Astrocyte of the cerebellum (primary cell): ENCODE measurements at regions not wholly inside any gene's neighbourhood (a gene's known extent, or its start where the extent isn't known, plus 50 kb on each side); places are given as distances from the start of the nearest gene placed in this dataset.

Experiments used
- DNase-seq: peaks from one replicate; pipeline ENCODE4 v3.0.0-alpha.2; 2011; ENCODE audit warnings: low read depth
- H3K4me3 ChIP-seq: 2 replicates; pipeline ENCODE4 v1.5.1; 2011; ENCODE audit warnings: mild to moderate bottlenecking, low read depth, low read length, moderate library complexity
- in situ Hi-C: cut with HindIII; loops from 2 replicates; pipeline ENCODE4 v1.10.0; 2017; ENCODE audit warnings: low sequenced_read_pairs
- TF ChIP-seq, protein P1 (sequence below): IDR thresholded peaks from 2 replicates; pipeline ENCODE4 v1.5.1; 2012; ENCODE audit warnings: low read length, low read depth, moderate library complexity, mild to moderate bottlenecking; ENCODE audit errors: missing control alignments

DNA sequence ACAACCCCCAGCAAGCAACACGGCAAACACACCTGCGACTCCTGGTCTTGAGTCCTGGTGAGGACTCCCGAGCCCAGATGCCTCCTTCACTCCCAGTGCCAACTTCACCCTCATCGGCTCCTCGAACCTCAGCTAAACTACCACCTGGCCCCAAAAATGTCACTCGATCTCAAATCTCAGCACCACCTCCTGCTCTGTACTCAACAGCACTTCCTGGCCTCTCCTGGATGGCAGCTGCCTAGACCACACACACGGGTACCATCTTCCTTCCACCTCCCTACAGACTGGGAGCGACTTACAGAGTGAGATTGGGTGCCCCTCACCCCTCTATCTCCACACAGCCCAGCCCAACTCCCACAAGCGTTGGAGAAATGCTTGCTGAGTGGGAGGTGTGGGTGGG, 123.9 kb upstream of the MGMT start:
- in situ Hi-C loops, result no loop called here
- TF ChIP-seq, protein P1, sequence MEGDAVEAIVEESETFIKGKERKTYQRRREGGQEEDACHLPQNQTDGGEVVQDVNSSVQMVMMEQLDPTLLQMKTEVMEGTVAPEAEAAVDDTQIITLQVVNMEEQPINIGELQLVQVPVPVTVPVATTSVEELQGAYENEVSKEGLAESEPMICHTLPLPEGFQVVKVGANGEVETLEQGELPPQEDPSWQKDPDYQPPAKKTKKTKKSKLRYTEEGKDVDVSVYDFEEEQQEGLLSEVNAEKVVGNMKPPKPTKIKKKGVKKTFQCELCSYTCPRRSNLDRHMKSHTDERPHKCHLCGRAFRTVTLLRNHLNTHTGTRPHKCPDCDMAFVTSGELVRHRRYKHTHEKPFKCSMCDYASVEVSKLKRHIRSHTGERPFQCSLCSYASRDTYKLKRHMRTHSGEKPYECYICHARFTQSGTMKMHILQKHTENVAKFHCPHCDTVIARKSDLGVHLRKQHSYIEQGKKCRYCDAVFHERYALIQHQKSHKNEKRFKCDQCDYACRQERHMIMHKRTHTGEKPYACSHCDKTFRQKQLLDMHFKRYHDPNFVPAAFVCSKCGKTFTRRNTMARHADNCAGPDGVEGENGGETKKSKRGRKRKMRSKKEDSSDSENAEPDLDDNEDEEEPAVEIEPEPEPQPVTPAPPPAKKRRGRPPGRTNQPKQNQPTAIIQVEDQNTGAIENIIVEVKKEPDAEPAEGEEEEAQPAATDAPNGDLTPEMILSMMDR, result no peak
- no peak overlapping the region for H3K4me3 ChIP-seq
- no peak for DNase-seq

DNA sequence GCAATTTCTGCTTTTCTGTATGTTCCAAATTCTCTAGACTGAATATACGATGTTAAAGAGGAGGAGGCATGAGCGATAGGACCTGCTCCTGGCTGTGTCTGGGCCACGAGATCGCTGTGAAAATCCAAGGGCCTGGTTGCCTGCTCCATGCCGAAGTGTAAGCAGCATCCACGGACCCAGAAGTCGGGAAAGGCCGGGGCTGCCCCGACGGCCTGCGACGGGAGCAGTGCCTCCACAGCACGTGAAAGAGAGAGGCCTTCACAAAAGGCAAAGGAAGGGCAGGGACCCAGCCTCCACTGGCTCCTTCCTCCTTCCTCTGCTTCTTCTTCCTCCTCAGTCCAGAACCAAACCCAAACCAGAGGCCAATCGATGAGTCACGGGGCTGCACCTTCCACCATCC, 122.9 kb upstream of the MGMT start:
- DNase-seq, result no peak

DNA sequence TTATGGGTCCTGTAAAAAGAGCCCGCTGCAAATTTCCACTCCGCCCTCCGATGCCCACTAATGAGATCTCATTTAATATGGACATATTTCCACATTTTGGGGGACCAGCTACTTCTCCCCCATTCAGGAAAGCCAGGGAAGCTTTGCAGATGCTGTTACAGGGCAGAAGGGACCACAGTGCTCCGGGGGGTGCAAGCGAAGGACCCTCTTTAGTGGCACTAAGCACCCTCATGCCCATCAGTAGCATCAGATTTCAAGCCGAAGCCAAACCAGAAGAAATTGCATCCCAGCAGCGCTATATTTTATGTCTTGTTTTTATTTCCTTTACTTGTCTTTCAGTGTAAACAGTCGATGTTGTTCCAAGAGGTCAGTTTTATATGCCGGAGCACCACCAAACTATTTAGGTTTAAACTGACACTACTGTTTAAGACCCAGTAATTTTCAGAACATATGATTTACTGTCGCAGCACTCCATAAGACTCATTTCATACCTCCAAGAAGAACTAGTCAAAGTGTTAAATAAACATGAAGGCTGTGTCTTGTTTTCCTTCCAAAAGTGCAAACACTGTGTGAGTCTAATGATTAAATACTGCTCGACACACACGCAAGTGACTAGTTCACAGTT, 122.2 kb upstream of the MGMT start:
- TF ChIP-seq, protein P1, result no peak
- no peak for DNase-seq
- no peak overlapping the region for H3K4me3 ChIP-seq
- in situ Hi-C loops, result no loop called here

More for the DNA sequence above, 122.9 kb upstream of the MGMT start:
- H3K4me3 ChIP-seq, result no peak overlapping the region
- TF ChIP-seq, protein P1, result no peak
- in situ Hi-C loops, result no loop called here

DNA sequence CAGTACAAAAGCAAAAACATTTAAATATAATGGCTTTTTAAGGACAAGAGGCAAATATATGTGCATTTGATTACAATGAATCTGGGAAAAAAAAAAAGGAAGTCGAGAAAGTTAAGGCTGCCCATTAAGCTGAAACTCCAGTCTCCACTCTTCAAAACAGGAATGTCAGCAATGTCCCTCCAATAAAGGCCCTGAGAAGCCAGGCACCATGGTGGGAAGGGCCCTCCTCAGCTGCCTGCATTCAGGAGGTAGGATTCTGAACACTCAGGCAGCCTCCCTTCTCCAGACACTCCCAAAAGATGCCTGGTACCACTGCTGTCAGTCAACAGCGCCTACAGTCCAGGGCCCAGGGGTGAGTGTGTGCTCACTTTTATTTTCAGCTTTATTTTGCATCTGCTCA, 121.3 kb upstream of the MGMT start:
- no peak for DNase-seq
- TF ChIP-seq, protein P1, result no peak
- in situ Hi-C loops, result no loop called here
- H3K4me3 ChIP-seq, result no peak overlapping the region

DNA sequence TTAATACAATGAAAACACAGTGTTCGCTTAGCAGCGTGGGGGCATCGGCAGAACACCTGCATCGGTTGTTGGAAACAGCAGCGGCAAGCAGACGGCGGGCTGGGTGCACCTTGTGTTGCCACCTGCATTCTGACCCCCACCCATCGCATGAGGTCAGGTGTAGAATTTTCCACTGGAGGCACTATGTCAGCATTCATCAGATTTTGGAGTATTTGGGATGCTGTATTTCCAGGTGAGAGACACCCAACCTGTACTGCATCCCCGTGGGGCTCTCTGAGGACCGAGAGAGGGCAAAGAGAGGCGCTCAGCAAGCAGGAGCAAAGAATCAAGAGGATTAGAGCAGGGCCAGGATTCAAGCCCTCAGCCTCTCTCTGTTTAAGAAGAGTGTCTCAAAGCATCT, 116.4 kb upstream of the MGMT start:
- DNase-seq, result no peak
- H3K4me3 ChIP-seq, result no peak overlapping the region
- TF ChIP-seq, protein P1, result no peak
- in situ Hi-C loops, result no loop called here

DNA sequence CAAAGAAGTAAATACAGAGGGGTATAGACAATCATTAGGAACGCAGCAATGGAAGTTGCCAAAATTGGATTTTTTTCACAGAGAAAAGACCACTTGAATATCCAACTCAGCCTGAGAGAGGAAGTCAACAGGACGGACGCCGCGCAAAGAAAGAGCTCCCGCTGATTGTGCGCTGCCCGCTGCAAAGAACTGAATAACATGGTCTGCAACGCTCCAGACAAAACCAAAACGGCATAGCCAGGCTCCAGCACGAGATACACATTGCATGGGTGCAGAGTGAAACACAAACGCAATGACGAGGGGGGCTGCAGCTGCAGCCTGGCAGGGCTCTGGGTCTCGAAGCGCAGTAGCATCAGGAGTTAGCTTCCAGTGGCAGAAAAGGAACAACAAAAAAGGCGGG, 113.9 kb upstream of the MGMT start:
- H3K4me3 ChIP-seq, result no peak overlapping the region
- DNase-seq, result no peak
- TF ChIP-seq, protein P1, result no peak
- in situ Hi-C loops, result no loop called here

DNA sequence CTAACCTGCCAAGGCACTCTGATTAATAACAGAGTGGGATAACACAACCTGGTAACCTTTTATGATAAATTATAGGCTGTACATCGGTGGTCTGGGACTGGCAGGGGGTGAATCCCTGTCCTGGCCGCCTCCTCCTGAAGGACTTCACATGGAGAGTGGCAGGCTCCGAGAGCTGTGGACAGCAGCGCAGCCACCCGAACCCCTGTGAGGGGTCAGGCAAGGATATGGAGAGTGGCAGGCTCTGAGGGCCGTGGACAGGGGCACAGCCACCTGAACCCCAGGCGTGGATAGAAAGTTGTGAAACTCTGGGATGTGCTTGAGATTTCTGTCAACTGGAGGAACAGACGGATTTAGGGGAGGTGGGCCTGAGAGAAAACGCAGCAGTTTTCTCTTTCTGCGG, 107.0 kb upstream of the MGMT start:
- in situ Hi-C loops, result no loop called here
- TF ChIP-seq, protein P1, result no peak

More for the DNA sequence above, 107.0 kb upstream of the MGMT start:
- H3K4me3 ChIP-seq, result no peak overlapping the region
- DNase-seq, result no peak
